ENCODE measurements at regions not wholly inside any gene's neighbourhood (a gene's known extent, or its start where the extent isn't known, plus 50 kb on each side); places are given as distances from the start of the nearest gene placed in this dataset.

DNA sequence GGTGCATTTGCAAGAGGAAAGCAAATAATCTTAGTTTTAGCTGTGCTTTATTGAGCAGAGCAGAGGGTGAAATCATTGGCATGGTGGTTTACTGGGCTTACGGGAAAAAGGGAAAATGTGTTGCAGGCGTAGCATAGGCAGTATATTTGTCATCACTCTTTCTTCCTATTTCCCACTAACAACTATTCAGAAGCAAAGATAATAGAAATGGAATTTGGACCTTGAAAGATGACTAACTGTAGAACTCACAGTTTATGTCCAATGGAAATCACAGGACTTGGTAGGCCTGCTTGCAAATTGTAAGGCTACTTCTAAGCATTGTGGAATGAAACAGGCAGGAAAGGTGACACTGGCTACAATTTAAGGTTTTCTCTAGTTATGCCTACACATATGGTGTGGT is 611.9 kb upstream of the MAN1A1 start:
- DNase-seq (ENCODE audit: low read depth): no peak
- CTCF ChIA-PET: no interaction called here
- Histone ChIP-seq H3K27me3 (ENCODE audit: control insufficient read depth, insufficient read depth, low read length) (no peaks in the 10 kb centered on the region), H3K36me3 (ENCODE audit: control insufficient read depth, insufficient read depth, low read length) (no peaks in the 10 kb centered on the region), H3K4me3 (ENCODE audit: low read depth, low read length) (no peak overlapping the region)
- TF ChIP-seq, protein P1, sequence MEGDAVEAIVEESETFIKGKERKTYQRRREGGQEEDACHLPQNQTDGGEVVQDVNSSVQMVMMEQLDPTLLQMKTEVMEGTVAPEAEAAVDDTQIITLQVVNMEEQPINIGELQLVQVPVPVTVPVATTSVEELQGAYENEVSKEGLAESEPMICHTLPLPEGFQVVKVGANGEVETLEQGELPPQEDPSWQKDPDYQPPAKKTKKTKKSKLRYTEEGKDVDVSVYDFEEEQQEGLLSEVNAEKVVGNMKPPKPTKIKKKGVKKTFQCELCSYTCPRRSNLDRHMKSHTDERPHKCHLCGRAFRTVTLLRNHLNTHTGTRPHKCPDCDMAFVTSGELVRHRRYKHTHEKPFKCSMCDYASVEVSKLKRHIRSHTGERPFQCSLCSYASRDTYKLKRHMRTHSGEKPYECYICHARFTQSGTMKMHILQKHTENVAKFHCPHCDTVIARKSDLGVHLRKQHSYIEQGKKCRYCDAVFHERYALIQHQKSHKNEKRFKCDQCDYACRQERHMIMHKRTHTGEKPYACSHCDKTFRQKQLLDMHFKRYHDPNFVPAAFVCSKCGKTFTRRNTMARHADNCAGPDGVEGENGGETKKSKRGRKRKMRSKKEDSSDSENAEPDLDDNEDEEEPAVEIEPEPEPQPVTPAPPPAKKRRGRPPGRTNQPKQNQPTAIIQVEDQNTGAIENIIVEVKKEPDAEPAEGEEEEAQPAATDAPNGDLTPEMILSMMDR (IDR thresholded peaks at IDR 0.05; ENCODE audit: insufficient read depth, low read depth, low read length): no peak
- POLR2A ChIA-PET: no interaction called here

DNA sequence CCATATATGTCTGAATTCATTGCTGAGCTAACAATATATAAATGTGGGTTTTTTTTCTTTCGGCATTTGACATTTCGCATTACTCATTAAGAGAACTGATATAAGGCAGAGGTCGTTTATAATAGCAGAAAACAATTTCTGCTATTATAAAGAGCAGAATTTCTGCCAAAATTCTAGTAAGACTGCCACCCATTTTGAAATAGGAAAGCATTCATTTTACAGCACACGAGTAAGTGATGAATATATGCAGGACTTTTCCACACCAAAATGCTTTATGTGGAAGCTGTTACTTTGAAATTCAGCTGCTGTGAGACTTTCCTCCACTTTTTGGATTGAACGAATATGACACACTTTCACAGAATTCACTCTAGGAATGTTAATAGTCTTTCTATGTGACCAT is 610.9 kb upstream of the MAN1A1 start:
- TF ChIP-seq, protein P1 (IDR thresholded peaks at IDR 0.05; ENCODE audit: insufficient read depth, low read depth, low read length): no peak
- no peaks in the 10 kb centered on the region for H3K27me3 ChIP-seq (ENCODE audit: control insufficient read depth, insufficient read depth, low read length)
- no peak for DNase-seq (ENCODE audit: low read depth)
- POLR2A ChIA-PET: no interaction called here
- no peaks in the 10 kb centered on the region for H3K36me3 ChIP-seq (ENCODE audit: control insufficient read depth, insufficient read depth, low read length)
- CTCF ChIA-PET: no interaction called here
- no peak overlapping the region for H3K4me3 ChIP-seq (ENCODE audit: low read depth, low read length)

DNA sequence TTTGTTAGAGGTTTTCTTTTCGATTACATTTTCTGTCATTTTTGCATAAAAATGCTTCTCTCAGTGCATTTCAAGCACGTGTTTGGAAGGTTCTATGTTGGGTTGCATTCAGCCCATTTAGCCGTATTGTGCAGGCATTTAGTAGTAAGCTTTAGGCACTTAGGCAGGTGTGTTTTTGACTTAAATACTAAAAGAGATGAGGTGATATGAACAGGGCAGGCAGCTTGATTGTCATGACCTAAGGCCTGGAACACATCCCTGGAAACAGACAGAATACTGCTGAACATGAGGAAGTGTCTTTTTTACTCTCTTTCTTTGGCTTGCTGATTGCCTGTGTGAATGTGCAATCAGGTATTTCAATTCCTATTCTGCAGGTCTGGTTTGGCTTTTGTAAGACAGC is 610.5 kb upstream of the MAN1A1 start:
- no peaks in the 10 kb centered on the region for H3K36me3 ChIP-seq (ENCODE audit: control insufficient read depth, insufficient read depth, low read length)
- no peak overlapping the region for H3K4me3 ChIP-seq (ENCODE audit: low read depth, low read length)
- CTCF ChIA-PET: no interaction called here
- no peak for DNase-seq (ENCODE audit: low read depth)
- no peaks in the 10 kb centered on the region for H3K27me3 ChIP-seq (ENCODE audit: control insufficient read depth, insufficient read depth, low read length)
- POLR2A ChIA-PET: no interaction called here
- TF ChIP-seq, protein P1 (IDR thresholded peaks at IDR 0.05; ENCODE audit: insufficient read depth, low read depth, low read length): no peak

DNA sequence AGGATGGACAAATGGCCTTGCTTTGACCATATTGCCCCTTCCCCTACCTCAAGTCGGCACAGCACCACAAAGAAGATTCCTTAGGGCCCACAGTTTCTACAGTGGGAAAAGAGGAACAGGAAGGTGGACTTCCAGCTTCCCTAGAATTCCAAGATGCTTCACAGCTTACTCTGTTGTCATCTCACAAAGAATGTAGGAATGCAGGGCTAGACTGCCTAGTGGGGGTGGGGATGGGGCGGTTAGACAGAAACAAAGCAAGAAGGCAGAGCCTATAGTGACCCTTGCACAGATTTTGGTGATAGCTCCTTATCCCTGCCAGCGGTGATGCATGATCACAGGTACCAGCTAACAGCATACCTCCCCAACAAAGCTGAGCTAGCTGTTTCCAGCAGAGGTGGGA is 607.6 kb upstream of the MAN1A1 start:
- CTCF ChIA-PET: no interaction called here
- POLR2A ChIA-PET: no interaction called here
- no peaks in the 10 kb centered on the region for H3K27me3 ChIP-seq (ENCODE audit: control insufficient read depth, insufficient read depth, low read length)
- TF ChIP-seq, protein P1 (IDR thresholded peaks at IDR 0.05; ENCODE audit: insufficient read depth, low read depth, low read length): no peak
- DNase-seq (ENCODE audit: low read depth): no peak
- no peaks in the 10 kb centered on the region for H3K36me3 ChIP-seq (ENCODE audit: control insufficient read depth, insufficient read depth, low read length)
- no peak overlapping the region for H3K4me3 ChIP-seq (ENCODE audit: low read depth, low read length)

DNA sequence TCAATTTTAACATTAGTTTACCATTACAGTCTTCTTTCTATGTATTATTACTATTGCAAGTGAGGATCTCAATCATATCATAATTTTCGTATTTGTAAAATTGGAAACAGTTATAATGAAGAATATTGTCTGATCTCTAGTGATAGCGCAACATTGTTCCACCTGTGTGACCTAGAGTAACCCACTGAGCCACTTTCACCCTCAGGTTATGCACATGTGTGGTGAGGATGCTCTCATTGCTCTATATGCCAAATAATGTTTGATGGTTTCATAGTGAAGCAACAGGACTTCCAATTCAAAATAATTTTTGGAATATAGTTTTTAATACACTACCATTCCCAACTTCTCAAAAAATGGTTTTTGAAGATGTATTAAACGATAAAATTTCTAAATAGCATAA is 603.1 kb upstream of the MAN1A1 start:
- ChIA-PET POLR2A (no interaction called here), CTCF (no interaction called here)
- TF ChIP-seq, protein P1 (IDR thresholded peaks at IDR 0.05; ENCODE audit: insufficient read depth, low read depth, low read length): no peak
- Histone ChIP-seq H3K36me3 (ENCODE audit: control insufficient read depth, insufficient read depth, low read length) (no peaks in the 10 kb centered on the region), H3K27me3 (ENCODE audit: control insufficient read depth, insufficient read depth, low read length) (no peaks in the 10 kb centered on the region), H3K4me3 (ENCODE audit: low read depth, low read length) (no peak overlapping the region)
- no peak for DNase-seq (ENCODE audit: low read depth)
